ENCODE measurements at regions not wholly inside any gene's neighbourhood (a gene's known extent, or its start where the extent isn't known, plus 50 kb on each side); places are given as distances from the start of the nearest gene placed in this dataset.

DNA sequence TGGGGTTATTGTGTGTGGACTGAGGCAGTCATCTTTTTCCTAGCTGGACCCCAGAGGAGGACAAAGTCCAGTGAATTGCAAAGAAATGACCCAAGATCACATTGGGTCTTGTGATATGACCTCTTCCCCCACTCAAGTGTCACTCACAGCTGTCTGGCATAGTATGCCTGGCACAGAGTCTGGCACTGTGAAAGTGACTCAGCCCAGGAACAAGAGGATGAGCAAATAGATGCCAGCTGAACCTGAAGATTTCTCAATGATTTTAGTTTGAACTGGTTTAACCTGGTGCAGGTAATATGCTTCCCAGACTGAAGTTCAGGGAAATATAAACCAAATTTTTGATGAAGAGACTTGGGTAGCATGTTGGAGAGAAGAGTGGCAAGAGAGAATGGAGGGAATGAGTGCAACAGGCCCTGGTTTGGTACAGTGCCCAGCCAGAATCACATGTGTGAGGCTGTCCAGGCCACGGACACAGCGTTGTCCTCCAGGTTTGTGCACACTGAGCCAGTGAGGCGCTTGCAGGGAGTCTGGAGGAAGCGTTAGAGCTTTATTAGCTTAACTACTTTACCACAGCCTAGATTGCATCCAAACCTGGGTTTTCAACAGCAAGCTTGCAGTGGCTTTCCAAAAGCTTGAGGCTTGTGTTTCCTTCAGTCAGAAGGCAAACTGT is 332.9 kb downstream of the NUAK1 start:
- H3K4me3 Mint-ChIP-seq: no peak overlapping the region
- H3K9me3 ChIP-seq (ENCODE audit: control insufficient read depth, low read length): peaks cover 5% of the 10 kb centered on the region
- peaks cover 1% of the 10 kb centered on the region for H3K9me3 Mint-ChIP-seq
- H3K4me3 ChIP-seq (ENCODE audit: low read length): no peak overlapping the region
- H3K27ac Mint-ChIP-seq: no peak overlapping the region
- H3K27me3 ChIP-seq (ENCODE audit: control insufficient read depth, insufficient read depth, low read length, poor library complexity, severe bottlenecking): no peaks in the 10 kb centered on the region
- no peak overlapping the region for H3K9ac ChIP-seq (ENCODE audit: extremely low read depth, low read length, poor library complexity, severe bottlenecking)
- no peak for DNase-seq
- no peaks in the 10 kb centered on the region for H3K36me3 ChIP-seq (ENCODE audit: control insufficient read depth, insufficient read depth, low read length)
- no peaks in the 10 kb centered on the region for H3K36me3 Mint-ChIP-seq (ENCODE audit: low read depth)
- peaks cover 1% of the 10 kb centered on the region for H3K27me3 Mint-ChIP-seq (ENCODE audit: insufficient read depth)
- 89 to 97% methylated on average over 3 to 4 of the region's 4 CpGs for WGBS, 2 experiments (ENCODE audit: insufficient coverage in 1 of 2, insufficient read length in 1 of 2)
- peaks cover 5% of the 10 kb centered on the region for H3K4me1 ChIP-seq (ENCODE audit: control insufficient read depth, insufficient read depth, low read length)
- TF ChIP-seq, protein P1, sequence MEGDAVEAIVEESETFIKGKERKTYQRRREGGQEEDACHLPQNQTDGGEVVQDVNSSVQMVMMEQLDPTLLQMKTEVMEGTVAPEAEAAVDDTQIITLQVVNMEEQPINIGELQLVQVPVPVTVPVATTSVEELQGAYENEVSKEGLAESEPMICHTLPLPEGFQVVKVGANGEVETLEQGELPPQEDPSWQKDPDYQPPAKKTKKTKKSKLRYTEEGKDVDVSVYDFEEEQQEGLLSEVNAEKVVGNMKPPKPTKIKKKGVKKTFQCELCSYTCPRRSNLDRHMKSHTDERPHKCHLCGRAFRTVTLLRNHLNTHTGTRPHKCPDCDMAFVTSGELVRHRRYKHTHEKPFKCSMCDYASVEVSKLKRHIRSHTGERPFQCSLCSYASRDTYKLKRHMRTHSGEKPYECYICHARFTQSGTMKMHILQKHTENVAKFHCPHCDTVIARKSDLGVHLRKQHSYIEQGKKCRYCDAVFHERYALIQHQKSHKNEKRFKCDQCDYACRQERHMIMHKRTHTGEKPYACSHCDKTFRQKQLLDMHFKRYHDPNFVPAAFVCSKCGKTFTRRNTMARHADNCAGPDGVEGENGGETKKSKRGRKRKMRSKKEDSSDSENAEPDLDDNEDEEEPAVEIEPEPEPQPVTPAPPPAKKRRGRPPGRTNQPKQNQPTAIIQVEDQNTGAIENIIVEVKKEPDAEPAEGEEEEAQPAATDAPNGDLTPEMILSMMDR (conservative IDR thresholded peaks at IDR 0.05): no peak
- H3K4me1 Mint-ChIP-seq: peaks cover 3% of the 10 kb centered on the region
- no peak overlapping the region for H3K27ac ChIP-seq (ENCODE audit: low read depth, low read length)

DNA sequence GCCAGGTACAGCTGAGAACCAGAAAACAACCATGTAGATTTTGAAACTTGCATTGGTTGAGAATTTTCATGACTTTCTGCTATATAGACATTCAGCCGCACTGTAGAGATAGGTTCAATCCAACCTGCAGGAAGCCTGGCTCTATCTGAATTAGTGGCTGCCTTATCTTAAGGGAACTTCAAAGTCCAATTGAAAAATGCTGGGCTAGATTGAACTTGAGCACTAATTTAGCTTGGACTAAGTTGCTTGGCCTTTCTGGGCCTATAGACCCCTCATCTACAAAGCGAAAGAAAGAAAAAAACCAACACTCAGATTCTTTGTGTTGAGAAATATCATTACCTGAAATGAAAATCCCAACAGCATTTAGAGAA is 332.4 kb downstream of the NUAK1 start:
- Mint-ChIP-seq H3K27me3 (ENCODE audit: insufficient read depth) (peaks cover 1% of the 10 kb centered on the region), H3K36me3 (ENCODE audit: low read depth) (no peaks in the 10 kb centered on the region), H3K27ac (no peak overlapping the region), H3K9me3 (peaks cover 1% of the 10 kb centered on the region), H3K4me3 (no peak overlapping the region), H3K4me1 (peaks cover 3% of the 10 kb centered on the region)
- H3K36me3 ChIP-seq (ENCODE audit: control insufficient read depth, insufficient read depth, low read length): no peaks in the 10 kb centered on the region
- WGBS, 2 experiments (ENCODE audit: insufficient coverage in 1 of 2, insufficient read length in 1 of 2): 86 to 100% methylated on average over 1 to 2 of the region's 2 CpGs
- peaks cover 5% of the 10 kb centered on the region for H3K4me1 ChIP-seq (ENCODE audit: control insufficient read depth, insufficient read depth, low read length)
- no peak overlapping the region for H3K4me3 ChIP-seq (ENCODE audit: low read length)
- TF ChIP-seq, protein P1 (conservative IDR thresholded peaks at IDR 0.05): no peak
- DNase-seq: no peak
- no peak overlapping the region for H3K9ac ChIP-seq (ENCODE audit: extremely low read depth, low read length, poor library complexity, severe bottlenecking)
- H3K27me3 ChIP-seq (ENCODE audit: control insufficient read depth, insufficient read depth, low read length, poor library complexity, severe bottlenecking): no peaks in the 10 kb centered on the region
- H3K9me3 ChIP-seq (ENCODE audit: control insufficient read depth, low read length): peaks cover 5% of the 10 kb centered on the region
- no peak overlapping the region for H3K27ac ChIP-seq (ENCODE audit: low read depth, low read length)

DNA sequence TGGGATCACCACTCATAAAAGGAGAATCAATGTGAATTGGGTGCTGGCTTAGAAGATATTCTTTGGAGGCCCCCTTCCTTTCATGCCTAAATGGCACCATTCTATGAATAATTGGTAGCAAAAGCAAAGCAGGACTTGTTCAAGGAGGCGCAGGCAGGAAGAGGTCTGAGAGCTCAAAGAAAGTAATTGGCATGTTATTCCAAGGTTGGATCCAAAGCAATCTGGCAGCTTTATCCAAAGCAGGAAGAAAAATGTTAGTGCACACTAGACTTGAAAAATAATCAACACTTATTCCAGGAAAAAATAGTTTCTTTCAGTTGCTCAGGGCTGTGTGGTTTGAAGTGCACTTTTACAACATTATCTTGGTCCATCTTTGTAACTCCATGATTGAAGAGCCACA is 326.4 kb downstream of the NUAK1 start:
- Mint-ChIP-seq H3K4me1 (no peaks in the 10 kb centered on the region), H3K27me3 (ENCODE audit: insufficient read depth) (peaks cover under 1% of the 10 kb centered on the region), H3K4me3 (no peak overlapping the region), H3K27ac (no peak overlapping the region), H3K36me3 (ENCODE audit: low read depth) (no peaks in the 10 kb centered on the region), H3K9me3 (peaks cover 1% of the 10 kb centered on the region)
- no peaks in the 10 kb centered on the region for H3K36me3 ChIP-seq (ENCODE audit: control insufficient read depth, insufficient read depth, low read length)
- H3K27ac ChIP-seq (ENCODE audit: low read depth, low read length): no peak overlapping the region
- TF ChIP-seq, protein P1 (conservative IDR thresholded peaks at IDR 0.05): no peak
- 100% methylated on average over 1 of the region's 1 CpG for WGBS, 2 experiments (ENCODE audit: insufficient coverage in 1 of 2, insufficient read length in 1 of 2)
- no peak for DNase-seq
- no peaks in the 10 kb centered on the region for H3K4me1 ChIP-seq (ENCODE audit: control insufficient read depth, insufficient read depth, low read length)
- peaks cover 5% of the 10 kb centered on the region for H3K9me3 ChIP-seq (ENCODE audit: control insufficient read depth, low read length)
- H3K9ac ChIP-seq (ENCODE audit: extremely low read depth, low read length, poor library complexity, severe bottlenecking): no peak overlapping the region
- H3K4me3 ChIP-seq (ENCODE audit: low read length): no peak overlapping the region
- no peaks in the 10 kb centered on the region for H3K27me3 ChIP-seq (ENCODE audit: control insufficient read depth, insufficient read depth, low read length, poor library complexity, severe bottlenecking)

Measured in endodermal cell (in vitro differentiated cells).